CD4-positive, alpha-beta memory T cell (primary cell): ENCODE measurements at regions not wholly inside any gene's neighbourhood (a gene's known extent, or its start where the extent isn't known, plus 50 kb on each side); places are given as distances from the start of the nearest gene placed in this dataset.
A peak's percentile ranks its signal among the peaks of the same experiment; 100 is the strongest.

ENCODE experiments used
- CTCF ChIA-PET: fragments of 350-600 bp; sonication (Branson Sonifier 250); formaldehyde crosslinking; loops from one replicate; lab custom pipeline; 2021; ENCODE audit warnings: inconsistent platforms; ENCODE audit not compliant: partially characterized antibody; lab: Charles Lee
- POLR2A ChIA-PET: fragments of 350-600 bp; sonication (Branson Sonifier 250); formaldehyde crosslinking; loops from one replicate; lab custom pipeline; 2021; ENCODE audit not compliant: partially characterized antibody; lab: Charles Lee
- DNase-seq, 5 donors: peaks; one replicate each; pipeline versions ENCODE4 v3.0.0 to v3.0.0-alpha.2; 2020 to 2022; ENCODE audit warnings: mixed read lengths in 1 of 5
- H3K27ac ChIP-seq: one replicate; pipeline ENCODE4 v1.7.0; 2013; ENCODE audit warnings: low read depth, low read length
- H3K27me3 ChIP-seq: 2 replicates; pipeline ENCODE4 v1.7.0; 2013; ENCODE audit warnings: mild to moderate bottlenecking, low read length, moderate library complexity; ENCODE audit not compliant: insufficient read depth
- H3K36me3 ChIP-seq: 2 replicates; pipeline ENCODE4 v1.7.0; 2013; ENCODE audit warnings: mild to moderate bottlenecking, low read length, moderate library complexity; ENCODE audit not compliant: insufficient read depth
- H3K4me1 ChIP-seq: 2 replicates; pipeline ENCODE4 v1.7.0; 2013; ENCODE audit warnings: mild to moderate bottlenecking, low read length, moderate library complexity; ENCODE audit not compliant: insufficient read depth
- H3K4me3 ChIP-seq, 2 donors: one replicate each; pipeline ENCODE4 v1.7.0; 2013; ENCODE audit warnings: low read length in 2 of 2, mild to moderate bottlenecking in 1 of 2
- H3K9me3 ChIP-seq, 2 donors: one replicate each; pipeline ENCODE4 v1.7.0; 2013; ENCODE audit warnings: low read length in 2 of 2, control low read depth in 1 of 2; ENCODE audit not compliant: control insufficient read depth in 1 of 2
- H3K27ac Mint-ChIP-seq, 7 donors: one replicate each; pipeline ENCODE4 v1.8.0; 2020 to 2021; ENCODE audit warnings: mixed read lengths in 7 of 7, mild to moderate bottlenecking in 6 of 7, inconsistent platforms in 3 of 7, moderate library complexity in 3 of 7
- H3K27me3 Mint-ChIP-seq, 2 donors: one replicate each; pipeline ENCODE4 v1.8.0; 2020 to 2021; ENCODE audit warnings: mixed read lengths in 2 of 2
- H3K36me3 Mint-ChIP-seq, 2 donors: one replicate each; pipeline ENCODE4 v1.8.0; 2020 to 2021; ENCODE audit warnings: mixed read lengths in 2 of 2, inconsistent platforms in 1 of 2, mild to moderate bottlenecking in 1 of 2
- H3K4me1 Mint-ChIP-seq, 4 donors: one replicate each; pipeline ENCODE4 v1.8.0; 2020 to 2021; ENCODE audit warnings: mixed read lengths in 4 of 4, mild to moderate bottlenecking in 1 of 4
- H3K4me3 Mint-ChIP-seq, 8 donors: one replicate each; pipeline ENCODE4 v1.8.0; 2020 to 2021; ENCODE audit warnings: mixed read lengths in 8 of 8, mild to moderate bottlenecking in 7 of 8, moderate library complexity in 6 of 8, inconsistent platforms in 3 of 8
- H3K9me3 Mint-ChIP-seq, 8 donors: one replicate each; pipeline ENCODE4 v1.8.0; 2020 to 2021; ENCODE audit warnings: mixed read lengths in 8 of 8, mild to moderate bottlenecking in 5 of 8, inconsistent platforms in 3 of 8, moderate library complexity in 1 of 8
- intact Hi-C: fragments of 100-400 bp; cut with micrococcal nuclease; formaldehyde crosslinking; loops from one replicate; pipeline ENCODE4 v1.15.1; 2023

DNA sequence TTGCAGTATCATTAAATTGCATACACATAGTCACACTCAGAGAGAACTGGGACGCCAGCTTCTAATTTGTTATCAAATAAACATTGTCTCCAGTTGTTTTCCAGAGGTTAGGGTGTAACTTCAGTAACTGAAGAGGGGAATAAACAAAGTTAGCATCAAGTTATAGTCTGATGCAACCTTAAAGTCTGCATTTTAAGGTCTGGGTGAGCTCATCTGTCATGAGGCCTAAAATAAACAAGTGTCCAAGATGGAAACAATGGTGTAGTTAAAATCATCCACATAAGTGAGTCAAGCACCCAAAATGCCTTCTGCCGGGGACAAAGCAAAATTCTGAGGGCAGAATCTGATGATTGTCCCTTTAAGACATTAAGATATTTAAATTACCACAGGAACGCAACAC, 70.3 kb upstream of the EMCN start:
- intact Hi-C loops = no loop called here
- Histone ChIP-seq H3K27ac (no peak overlapping the region), H3K36me3 (no peaks in the 10 kb centered on the region), H3K27me3 (no peaks in the 10 kb centered on the region), H3K9me3 (no peaks in the 10 kb centered on the region), H3K4me3 (no peak overlapping the region), H3K4me1 (no peaks in the 10 kb centered on the region)
- ChIA-PET CTCF (no interaction called here), POLR2A (no interaction called here)
- Mint-ChIP-seq H3K27me3 (peaks cover 7 to 10% of the 10 kb centered on the region in 2 donors), H3K9me3 (peaks cover 0 to 4% (median 0%) of the 10 kb centered on the region in 8 donors), H3K4me3 (no peak overlapping the region), H3K4me1 (no peaks in the 10 kb centered on the region), H3K27ac (no peak overlapping the region), H3K36me3 (no peaks in the 10 kb centered on the region)
- DNase-seq = no peak

DNA sequence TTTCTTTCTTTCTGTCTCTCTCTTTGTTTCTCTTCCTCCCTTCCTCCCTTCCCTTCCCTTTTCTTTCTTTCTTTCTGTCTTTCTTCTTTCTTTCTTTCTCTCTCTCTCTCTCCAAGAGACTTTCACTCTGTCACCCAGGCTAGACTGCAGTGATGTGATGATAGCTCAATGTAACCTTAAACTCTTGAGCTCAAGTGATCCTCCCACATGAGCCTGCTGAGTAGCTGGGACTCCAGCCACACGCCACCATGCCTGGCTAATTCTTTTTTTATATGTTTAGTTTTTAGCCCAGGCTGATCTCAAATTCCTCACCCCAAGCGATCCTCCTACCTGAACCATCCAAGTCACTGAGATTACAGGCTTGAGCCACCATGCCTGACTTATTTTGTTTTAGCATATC, 64.3 kb upstream of the EMCN start:
- H3K4me3 Mint-ChIP-seq = no peak overlapping the region
- POLR2A ChIA-PET = no interaction called here
- no peaks in the 10 kb centered on the region for H3K9me3 ChIP-seq
- H3K4me1 ChIP-seq = no peaks in the 10 kb centered on the region
- H3K9me3 Mint-ChIP-seq = peaks cover 0 to 4% (median 0%) of the 10 kb centered on the region in 8 donors
- H3K4me3 ChIP-seq = no peak overlapping the region
- intact Hi-C loops = no loop called here
- CTCF ChIA-PET = no interaction called here
- no peak overlapping the region for H3K27ac ChIP-seq
- H3K27ac Mint-ChIP-seq = no peak overlapping the region
- H3K27me3 Mint-ChIP-seq = peaks cover 6 to 9% of the 10 kb centered on the region in 2 donors
- no peak for DNase-seq
- no peaks in the 10 kb centered on the region for H3K36me3 ChIP-seq
- H3K4me1 Mint-ChIP-seq = no peaks in the 10 kb centered on the region
- H3K36me3 Mint-ChIP-seq = no peaks in the 10 kb centered on the region
- H3K27me3 ChIP-seq = no peaks in the 10 kb centered on the region

GRCh38 chr4:100581337-100581736, 63.5 kb upstream of the EMCN start:
- H3K4me1 ChIP-seq = no peaks in the 10 kb centered on the region
- H3K4me1 Mint-ChIP-seq = no peaks in the 10 kb centered on the region
- no peaks in the 10 kb centered on the region for H3K36me3 ChIP-seq
- no peaks in the 10 kb centered on the region for H3K36me3 Mint-ChIP-seq
- peaks cover 0 to 7% (median 0%) of the 10 kb centered on the region in 8 donors for H3K9me3 Mint-ChIP-seq
- H3K27me3 Mint-ChIP-seq = peaks cover 6 to 9% of the 10 kb centered on the region in 2 donors
- H3K4me3 ChIP-seq = no peak overlapping the region
- H3K27me3 ChIP-seq = no peaks in the 10 kb centered on the region
- DNase-seq = no peak
- ChIA-PET POLR2A (no interaction called here), CTCF (no interaction called here)
- intact Hi-C loops = no loop called here
- no peak overlapping the region for H3K27ac ChIP-seq
- H3K27ac Mint-ChIP-seq = no peak overlapping the region
- H3K4me3 Mint-ChIP-seq = no peak overlapping the region
- no peaks in the 10 kb centered on the region for H3K9me3 ChIP-seq

- ChIA-PET CTCF (no interaction called here), POLR2A (no interaction called here)
- Histone ChIP-seq H3K27me3 (no peaks in the 10 kb centered on the region), H3K27ac (no peak overlapping the region), H3K4me1 (no peaks in the 10 kb centered on the region), H3K4me3 (no peak overlapping the region), H3K9me3 (no peaks in the 10 kb centered on the region), H3K36me3 (no peaks in the 10 kb centered on the region)
- Mint-ChIP-seq H3K27me3 (peaks cover 1% of the 10 kb centered on the region in 2 donors), H3K4me1 (no peaks in the 10 kb centered on the region), H3K9me3 (peaks cover 0 to 5% (median 0%) of the 10 kb centered on the region in 8 donors), H3K27ac (no peak overlapping the region), H3K36me3 (no peaks in the 10 kb centered on the region), H3K4me3 (peak overlapping the region in 1 of 8 donors; percentile 37)
- intact Hi-C loops = no loop called here
- DNase-seq = no peak
Measured at GRCh38 chr4:100576570-100576969, 58.7 kb upstream of the EMCN start.

DNA sequence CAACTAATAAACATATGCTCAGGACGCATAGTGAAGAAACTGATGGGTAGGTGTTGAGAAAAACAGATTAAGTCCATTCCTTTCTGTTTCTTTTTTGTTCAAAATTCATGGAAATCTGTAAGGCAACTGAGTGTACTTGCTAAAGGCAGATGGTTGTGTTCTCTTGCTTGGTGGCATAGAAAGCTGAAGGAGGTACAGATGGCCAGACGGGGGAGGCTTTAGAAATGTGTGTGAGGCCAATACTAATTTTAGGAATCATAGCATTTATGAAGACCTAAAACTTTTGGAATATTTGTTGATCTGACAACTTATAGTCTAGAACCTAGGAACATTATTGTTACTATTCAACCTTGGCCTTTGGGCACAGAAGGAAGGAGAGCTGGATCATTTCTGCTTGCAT, 56.8 kb upstream of the EMCN start:
- intact Hi-C loops = no loop called here
- DNase-seq = no peak
- H3K4me1 Mint-ChIP-seq = peaks cover 0 to 1% (median under 1%) of the 10 kb centered on the region in 4 donors
- H3K9me3 Mint-ChIP-seq = peaks cover 0 to 5% (median 0%) of the 10 kb centered on the region in 8 donors
- ChIA-PET CTCF (no interaction called here), POLR2A (no interaction called here)
- H3K9me3 ChIP-seq = no peaks in the 10 kb centered on the region
- H3K4me3 Mint-ChIP-seq = no peak overlapping the region
- H3K27ac Mint-ChIP-seq = no peak overlapping the region
- peaks cover 1% of the 10 kb centered on the region in 2 donors for H3K27me3 Mint-ChIP-seq
- H3K27ac ChIP-seq = no peak overlapping the region
- no peaks in the 10 kb centered on the region for H3K36me3 ChIP-seq
- no peaks in the 10 kb centered on the region for H3K36me3 Mint-ChIP-seq
- no peak overlapping the region for H3K4me3 ChIP-seq
- H3K27me3 ChIP-seq = no peaks in the 10 kb centered on the region
- H3K4me1 ChIP-seq = no peaks in the 10 kb centered on the region

- H3K9me3 Mint-ChIP-seq = peaks cover 0 to 1% (median 0%) of the 10 kb centered on the region in 8 donors
- ChIA-PET CTCF (no interaction called here), POLR2A (interaction anchor here (1.0 kb wide), 1 partner anchor 451 kb away, joined by 3 read pairs; no protein-coding TSS in a partner anchor)
- H3K9me3 ChIP-seq = no peaks in the 10 kb centered on the region
- H3K4me1 ChIP-seq = peaks cover 21% of the 10 kb centered on the region
- H3K27ac ChIP-seq = no peak overlapping the region
- H3K27me3 ChIP-seq = no peaks in the 10 kb centered on the region
- DNase-seq = no peak
- H3K27ac Mint-ChIP-seq = peak overlapping the region in 4 of 7 donors; percentile 22 to 77 (median 35)
- H3K4me1 Mint-ChIP-seq = peaks cover 13 to 28% (median 23%) of the 10 kb centered on the region in 4 donors
- H3K4me3 ChIP-seq = no peak overlapping the region
- intact Hi-C loops = no loop called here
- no peaks in the 10 kb centered on the region for H3K27me3 Mint-ChIP-seq
- peak overlapping the region in 7 of 8 donors; percentile 14 to 72 (median 50) for H3K4me3 Mint-ChIP-seq
- H3K36me3 Mint-ChIP-seq = no peaks in the 10 kb centered on the region
- H3K36me3 ChIP-seq = no peaks in the 10 kb centered on the region
Measured at GRCh38 chr4:100569196-100569595, 51.4 kb upstream of the EMCN start.
